NCI-H1417 treated with DMSO at 0.1 percent for 48 hours (cell line): ENCODE measurements at regions not wholly inside any gene's neighbourhood (a gene's known extent, or its start where the extent isn't known, plus 50 kb on each side); places are given as distances from the start of the nearest gene placed in this dataset.
"Not testable (repeated sequence)": the region's sequence is repeated elsewhere in the genome, so short reads cannot be mapped to it uniquely, and the experiment has no call there.

ENCODE experiments used
- DNase-seq: peaks from one replicate; lab custom pipeline; 2025; lab: John Stamatoyannopoulos, UW

- DNase-seq: no peak
Observed at GRCh38 chr12:73677520-73678291, 859.9 kb upstream of the ATXN7L3B start.

DNA sequence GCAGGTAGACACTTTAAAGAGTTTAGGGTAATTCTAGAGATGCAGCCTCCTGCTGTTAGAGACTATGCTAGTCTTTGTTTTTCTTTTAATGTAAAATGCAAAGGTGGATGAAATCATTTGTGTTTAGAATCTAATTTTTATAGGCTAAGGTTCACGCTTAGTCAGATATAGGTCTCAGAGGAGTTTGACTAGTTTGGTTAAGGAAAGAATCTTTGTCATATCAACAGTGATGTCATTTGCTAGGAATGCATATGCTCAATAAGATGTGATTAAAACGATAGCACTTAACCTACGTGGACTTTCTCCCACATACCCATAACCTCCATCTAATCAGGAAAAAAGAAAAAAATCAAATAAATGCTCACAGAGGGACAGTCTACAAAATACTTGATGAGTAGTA, 859.3 kb upstream of the ATXN7L3B start:
- DNase-seq: no peak

- DNase-seq: no peak
Observed at GRCh38 chr12:73699318-73699717, 838.3 kb upstream of the ATXN7L3B start.

- no peak for DNase-seq
Observed at GRCh38 chr12:73714655-73715054, 823.0 kb upstream of the ATXN7L3B start.

DNA sequence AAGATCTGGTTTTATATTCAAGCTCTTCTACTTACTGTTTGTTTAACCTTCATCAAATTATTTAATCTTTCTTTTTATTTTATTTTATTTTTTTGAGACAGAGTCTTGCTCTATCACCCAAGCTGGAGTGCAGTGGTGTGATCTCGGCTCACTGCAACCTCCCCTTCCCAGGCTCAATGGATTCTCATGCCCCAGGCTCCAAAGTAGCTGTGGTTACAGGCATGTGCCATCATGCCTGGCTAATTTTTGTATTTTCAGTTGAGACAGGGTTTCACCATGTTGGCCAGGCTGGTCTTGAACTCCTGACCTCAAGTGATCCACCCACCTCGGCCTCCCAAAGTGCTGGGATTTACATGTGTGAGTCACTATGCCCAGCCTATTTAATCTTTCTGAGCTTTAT, 821.5 kb upstream of the ATXN7L3B start:
- not testable (repeated sequence) for DNase-seq

DNA sequence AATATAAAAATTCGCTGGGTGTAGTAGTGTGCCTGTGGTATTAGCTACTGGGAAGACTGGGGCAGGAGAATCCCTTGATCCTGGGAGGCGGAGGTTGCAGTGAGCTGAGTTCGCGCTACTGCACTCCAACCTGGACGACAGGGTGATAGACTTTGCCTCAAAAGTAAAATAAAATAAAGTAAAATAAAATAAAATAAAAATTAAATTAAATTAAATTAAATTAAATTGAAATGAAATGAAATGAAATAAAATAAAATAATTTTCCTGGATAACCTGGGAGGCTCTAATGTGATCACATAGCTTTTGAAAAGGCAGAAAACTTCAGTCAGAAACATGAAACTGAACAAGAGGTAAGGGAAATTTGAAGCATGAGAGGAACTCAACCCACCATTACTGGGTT, 818.4 kb upstream of the ATXN7L3B start:
- DNase-seq: no peak

DNA sequence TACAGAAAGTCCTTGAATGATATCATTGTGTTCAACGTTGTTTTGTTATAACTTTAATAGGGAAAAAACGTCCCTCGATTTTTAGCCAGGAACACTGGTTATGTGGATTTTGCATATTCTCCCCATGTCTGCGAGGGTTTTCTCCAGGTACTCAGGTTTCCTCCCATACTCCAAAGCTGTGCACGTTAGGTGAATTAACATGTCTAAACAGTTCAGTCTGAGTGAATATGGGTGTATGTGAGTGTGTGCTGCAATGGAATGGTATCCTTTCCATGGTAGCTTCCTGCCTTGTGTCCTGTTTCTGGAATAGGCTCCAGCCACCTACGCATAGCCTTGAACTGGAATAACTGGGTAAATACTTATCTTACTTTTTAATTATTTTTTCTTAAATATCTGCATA, 810.8 kb upstream of the ATXN7L3B start:
- no peak for DNase-seq

DNA sequence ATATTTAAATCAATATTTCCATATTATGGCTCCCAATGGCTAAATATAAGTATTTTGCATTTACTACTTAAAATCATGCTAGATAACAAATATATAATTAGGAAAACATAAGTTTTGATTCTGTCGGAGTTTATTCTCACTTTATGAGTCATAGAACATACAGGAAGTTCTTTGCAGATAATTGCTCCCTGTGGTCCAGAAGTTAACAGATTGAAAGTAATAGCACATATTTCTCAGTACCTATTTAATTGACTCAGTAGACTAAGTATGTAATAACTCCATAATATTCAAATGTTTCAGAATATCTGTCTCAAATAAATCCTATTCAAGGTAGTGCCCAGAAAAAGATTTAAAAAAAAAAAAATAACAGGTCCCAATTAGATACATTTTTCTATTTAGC, 806.0 kb upstream of the ATXN7L3B start:
- no peak for DNase-seq

DNA sequence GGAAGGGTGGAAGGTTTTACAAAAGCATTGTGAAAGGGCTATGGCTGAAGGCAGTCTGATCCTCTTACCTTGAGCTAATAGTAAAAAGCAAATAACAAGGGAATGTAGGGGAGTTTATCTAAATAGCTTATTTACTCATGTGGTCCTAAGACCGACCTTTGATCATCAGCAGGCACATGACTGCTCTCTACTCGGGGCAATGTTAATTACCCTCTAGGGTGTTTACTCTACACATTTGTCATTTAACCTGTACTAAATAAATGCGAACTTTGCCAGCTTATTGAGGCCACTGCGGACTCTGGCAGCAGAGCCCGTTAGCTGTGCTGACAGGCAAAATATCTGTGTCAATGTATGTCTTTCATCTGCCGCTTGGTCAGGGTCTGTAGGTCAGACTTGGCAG, 768.3 kb upstream of the ATXN7L3B start:
- DNase-seq: no peak

DNA sequence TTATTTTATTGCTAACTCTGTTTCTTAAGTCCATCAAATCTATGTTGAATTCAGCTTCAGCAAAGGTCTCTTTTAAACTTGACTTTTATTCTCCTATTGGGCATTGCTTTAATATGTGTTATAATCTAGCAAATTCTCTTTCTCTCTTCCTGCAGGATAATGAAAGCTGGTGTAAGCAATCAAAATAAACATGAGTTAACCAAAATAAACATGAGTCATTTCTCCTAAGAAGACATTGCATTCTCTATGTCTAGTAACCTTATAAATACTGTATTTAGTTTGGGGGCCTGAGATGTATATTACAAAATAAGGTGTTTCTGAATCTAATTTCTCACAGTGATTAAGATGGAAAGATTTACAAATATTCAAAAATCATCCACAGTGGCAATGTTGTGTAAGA, 739.1 kb upstream of the ATXN7L3B start:
- no peak for DNase-seq

DNA sequence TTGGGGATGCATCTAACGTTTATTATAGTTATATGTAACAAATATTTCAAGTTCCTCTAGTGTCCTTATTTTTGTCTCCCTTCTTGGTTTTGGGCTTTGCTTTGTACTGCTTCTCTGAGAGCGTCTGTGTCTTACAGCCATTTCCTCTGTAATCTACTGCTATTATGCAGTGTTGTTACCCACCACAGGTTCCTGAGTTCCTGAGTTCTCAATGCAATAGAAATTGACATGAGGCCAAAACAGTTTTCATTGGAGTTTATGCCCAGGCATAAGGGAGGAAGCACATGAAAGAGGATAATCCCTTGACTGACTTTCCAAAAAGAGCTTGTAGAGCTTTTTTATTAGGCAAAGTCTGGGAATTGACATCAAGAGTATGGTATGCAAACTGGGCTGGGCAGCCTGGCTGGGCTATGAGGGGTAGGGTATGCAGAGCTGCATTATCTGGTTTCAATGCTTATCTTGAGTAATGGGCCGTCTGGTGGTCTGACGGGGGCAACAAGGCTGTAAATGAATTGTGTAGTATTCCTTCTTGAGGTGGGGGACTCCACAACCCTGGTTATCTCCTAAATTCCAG, 722.5 kb upstream of the ATXN7L3B start:
- no peak for DNase-seq

- no peak for DNase-seq
Observed at GRCh38 chr12:73817161-73817560, 720.5 kb upstream of the ATXN7L3B start.

DNA sequence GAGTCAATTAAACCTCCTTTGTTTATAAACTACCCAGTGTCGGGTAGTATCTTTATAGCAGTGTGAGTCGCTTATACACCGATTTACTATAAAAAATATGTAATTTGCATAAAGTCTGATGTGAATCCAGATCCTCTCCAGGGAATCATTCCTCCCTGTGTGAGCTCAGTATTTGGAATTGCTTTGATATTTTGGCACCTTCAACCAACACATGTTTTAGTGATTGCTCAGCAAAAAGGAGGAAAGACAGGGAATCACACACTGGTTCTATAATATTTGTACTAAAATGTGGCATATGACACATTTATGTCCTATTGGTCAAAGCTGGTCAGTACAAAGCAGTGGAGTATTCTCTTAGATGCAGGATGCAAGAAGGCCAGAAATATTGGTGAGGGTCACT, 703.9 kb upstream of the ATXN7L3B start:
- DNase-seq: no peak

DNA sequence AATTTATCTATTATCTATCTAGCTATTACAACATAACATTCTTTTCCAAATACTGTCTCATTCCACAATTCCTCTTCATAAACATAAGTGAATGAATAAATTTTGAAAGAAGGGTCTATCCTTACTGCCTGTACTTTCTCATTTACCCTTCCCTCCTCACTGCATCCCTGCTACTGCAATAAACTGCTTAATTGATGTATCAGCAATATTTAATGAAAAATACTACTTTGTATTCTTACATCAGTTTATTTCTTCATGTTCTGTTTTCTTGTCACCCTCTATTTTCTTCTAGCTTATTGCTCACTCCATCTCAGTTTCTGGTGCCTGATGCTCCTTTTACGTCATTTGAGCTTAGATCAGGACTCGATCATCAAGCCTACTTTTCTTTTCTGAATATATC, 695.7 kb upstream of the ATXN7L3B start:
- DNase-seq: no peak

DNA sequence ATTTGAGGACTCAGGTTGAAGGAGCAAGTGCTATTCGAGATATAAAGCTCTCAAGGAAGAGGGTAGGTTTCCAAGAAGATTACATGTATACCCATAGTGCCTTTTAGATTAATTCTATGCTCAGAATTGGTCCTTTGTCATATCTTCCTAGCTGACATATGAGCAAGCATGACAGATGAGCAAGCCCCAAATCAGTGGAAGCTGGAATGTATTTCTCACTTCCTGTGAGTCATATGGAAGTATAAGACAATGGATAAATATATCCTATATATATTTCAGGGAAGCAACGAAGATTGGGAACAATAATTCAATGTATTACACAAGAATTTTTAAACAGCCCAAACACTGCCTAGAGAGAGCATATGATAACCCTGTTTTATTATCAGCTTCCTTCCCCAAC, 674.1 kb upstream of the ATXN7L3B start:
- DNase-seq: no peak

- no peak for DNase-seq
Observed at GRCh38 chr12:73867147-73867546, 670.5 kb upstream of the ATXN7L3B start.

- DNase-seq: not testable (repeated sequence)
Observed at GRCh38 chr12:73877291-73877690, 660.3 kb upstream of the ATXN7L3B start.

DNA sequence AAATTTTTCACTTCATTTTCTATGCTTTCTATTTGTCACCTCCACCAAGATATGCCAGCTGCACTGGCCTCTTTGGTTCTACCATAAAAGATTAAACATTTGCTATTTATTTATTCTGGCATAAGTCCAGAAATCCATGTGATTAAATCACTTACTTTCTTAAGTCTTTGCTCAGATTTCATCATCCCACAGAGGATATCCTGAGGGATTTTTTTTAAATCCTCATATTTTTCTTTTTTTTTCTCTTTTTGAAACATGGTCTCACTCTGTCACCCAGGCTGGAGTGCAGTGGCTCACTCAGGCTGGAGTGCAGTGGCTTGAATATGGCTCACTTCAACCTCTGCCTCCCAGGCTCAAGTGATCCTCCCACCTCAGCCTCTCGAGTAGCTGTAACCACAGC, 645.4 kb upstream of the ATXN7L3B start:
- no peak for DNase-seq

- no peak for DNase-seq
Observed at GRCh38 chr12:73898645-73899044, 639.0 kb upstream of the ATXN7L3B start.

GRCh38 chr12:73902260-73902659, 635.4 kb upstream of the ATXN7L3B start:
- DNase-seq: no peak

DNA sequence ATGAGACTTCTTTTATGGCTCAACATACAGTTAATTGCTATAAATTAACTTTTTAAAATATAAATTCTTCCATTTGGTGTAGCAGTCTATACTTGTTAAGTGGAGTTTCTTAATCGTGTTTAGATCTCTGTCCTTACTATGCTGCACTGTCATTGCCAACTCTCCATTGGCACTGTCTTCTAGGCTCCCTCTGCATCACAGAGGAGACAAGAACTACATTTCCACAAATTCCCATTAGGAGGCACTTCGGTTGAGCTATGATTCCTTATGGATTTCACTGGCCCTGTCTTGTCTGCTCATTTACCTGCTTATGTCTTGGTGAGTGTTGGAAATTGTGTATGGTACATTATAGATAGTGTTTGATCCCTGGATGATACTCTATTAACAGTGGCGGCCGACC, 630.9 kb upstream of the ATXN7L3B start:
- no peak for DNase-seq

DNA sequence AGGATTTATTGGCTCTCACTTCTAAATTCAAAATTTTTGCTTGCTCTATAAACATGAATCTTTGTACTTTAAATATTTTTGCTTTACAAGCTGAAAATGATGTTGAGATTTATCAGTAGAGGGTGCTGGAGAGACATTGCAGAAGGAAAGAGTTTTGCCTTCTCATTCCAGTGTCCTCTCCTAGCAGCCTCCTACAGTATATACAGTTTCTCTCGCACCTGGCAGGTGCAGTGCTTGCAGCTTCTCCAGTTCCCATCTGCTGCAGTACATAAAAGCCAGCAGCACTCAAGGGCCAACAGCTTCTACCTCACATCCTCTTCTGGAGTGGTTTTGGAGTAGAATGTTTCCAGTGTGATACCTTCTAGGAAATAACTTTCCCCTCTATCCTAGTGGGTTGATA, 601.8 kb upstream of the ATXN7L3B start:
- DNase-seq: peak; percentile 63

DNA sequence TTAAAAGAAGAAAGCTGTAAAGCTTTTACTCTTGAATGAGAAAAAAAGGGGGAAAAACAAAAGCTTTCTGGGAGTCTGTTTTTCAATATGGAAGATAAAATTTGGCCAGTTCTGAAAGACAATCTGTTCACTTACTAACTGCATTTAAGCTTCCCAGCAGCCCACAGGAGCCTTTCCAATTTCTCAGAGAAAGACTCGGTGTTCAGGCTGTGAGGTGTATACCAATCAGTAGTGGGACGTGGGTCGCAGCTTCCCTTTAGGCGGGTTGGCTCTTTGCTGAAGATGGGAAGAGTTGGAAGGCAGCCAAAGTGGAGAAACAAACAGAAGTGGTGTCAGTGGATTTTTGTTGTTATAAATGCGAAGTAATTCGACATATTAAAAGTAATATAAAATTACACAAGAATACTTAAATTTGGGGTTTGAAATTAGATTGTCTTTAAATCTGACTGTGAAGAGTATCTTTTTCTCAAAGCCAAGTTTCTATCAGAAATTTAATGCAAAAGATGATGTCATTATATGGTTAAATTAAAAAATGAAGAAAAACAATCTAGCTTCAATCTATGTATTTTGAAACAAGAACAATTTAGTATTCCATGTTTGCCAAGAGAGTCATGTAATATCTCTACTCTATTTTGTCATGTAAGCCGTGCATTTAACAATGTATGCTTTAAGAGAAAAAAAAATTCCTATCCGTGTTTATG, 590.2 kb upstream of the ATXN7L3B start:
- no peak for DNase-seq
